ENCODE measurements at regions not wholly inside any gene's neighbourhood (a gene's known extent, or its start where the extent isn't known, plus 50 kb on each side); places are given as distances from the start of the nearest gene placed in this dataset.

GRCh38 chr1:147377263-147378246, 135.1 kb downstream of the CHD1L start:
- Mint-ChIP-seq H3K4me3 (no peak overlapping the region), H3K27me3 (peaks cover 25% of the 10 kb centered on the region), H3K4me1 (ENCODE audit: low read depth) (no peaks in the 10 kb centered on the region), H3K9me3 (peaks cover 2% of the 10 kb centered on the region), H3K27ac (no peak overlapping the region), H3K36me3 (ENCODE audit: low read depth) (no peaks in the 10 kb centered on the region)
- Histone ChIP-seq H3K36me3 (ENCODE audit: insufficient read depth, low read length) (no peaks in the 10 kb centered on the region), H3K4me1 (ENCODE audit: insufficient read depth, low read length) (no peaks in the 10 kb centered on the region), H3K9me3 (ENCODE audit: control insufficient read depth in 1 of 2, insufficient read depth in 1 of 2, low read length in 2 of 2) (peaks cover 0 to 3% of the 10 kb centered on the region in 2 experiments), H3K27me3 (ENCODE audit: control insufficient read depth in 1 of 2, insufficient read depth in 2 of 2, low read length in 2 of 2) (no peaks in the 10 kb centered on the region), H3K4me3 (ENCODE audit: low read length) (no peak overlapping the region), H3K27ac (ENCODE audit: low read depth in 1 of 2, low read length in 2 of 2) (no peak overlapping the region)
- POLR2A ChIA-PET = interaction anchor here (0.6 kb wide), 1 partner anchor 56 kb away, joined by 3 read pairs; no protein-coding TSS in a partner anchor
- ATAC-seq (ENCODE audit: poor library complexity) = no peak
- DNase-seq = no peak
- CTCF ChIA-PET = interaction anchor here (1.4 kb wide), 1 partner anchor 14 kb away, joined by 3 read pairs; no protein-coding TSS in a partner anchor
- TF ChIP-seq, protein P1, sequence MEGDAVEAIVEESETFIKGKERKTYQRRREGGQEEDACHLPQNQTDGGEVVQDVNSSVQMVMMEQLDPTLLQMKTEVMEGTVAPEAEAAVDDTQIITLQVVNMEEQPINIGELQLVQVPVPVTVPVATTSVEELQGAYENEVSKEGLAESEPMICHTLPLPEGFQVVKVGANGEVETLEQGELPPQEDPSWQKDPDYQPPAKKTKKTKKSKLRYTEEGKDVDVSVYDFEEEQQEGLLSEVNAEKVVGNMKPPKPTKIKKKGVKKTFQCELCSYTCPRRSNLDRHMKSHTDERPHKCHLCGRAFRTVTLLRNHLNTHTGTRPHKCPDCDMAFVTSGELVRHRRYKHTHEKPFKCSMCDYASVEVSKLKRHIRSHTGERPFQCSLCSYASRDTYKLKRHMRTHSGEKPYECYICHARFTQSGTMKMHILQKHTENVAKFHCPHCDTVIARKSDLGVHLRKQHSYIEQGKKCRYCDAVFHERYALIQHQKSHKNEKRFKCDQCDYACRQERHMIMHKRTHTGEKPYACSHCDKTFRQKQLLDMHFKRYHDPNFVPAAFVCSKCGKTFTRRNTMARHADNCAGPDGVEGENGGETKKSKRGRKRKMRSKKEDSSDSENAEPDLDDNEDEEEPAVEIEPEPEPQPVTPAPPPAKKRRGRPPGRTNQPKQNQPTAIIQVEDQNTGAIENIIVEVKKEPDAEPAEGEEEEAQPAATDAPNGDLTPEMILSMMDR (IDR thresholded peaks at IDR 0.05) = no peak
- intact Hi-C loops (cut with DNase I, micrococcal nuclease) = no loop called here

DNA sequence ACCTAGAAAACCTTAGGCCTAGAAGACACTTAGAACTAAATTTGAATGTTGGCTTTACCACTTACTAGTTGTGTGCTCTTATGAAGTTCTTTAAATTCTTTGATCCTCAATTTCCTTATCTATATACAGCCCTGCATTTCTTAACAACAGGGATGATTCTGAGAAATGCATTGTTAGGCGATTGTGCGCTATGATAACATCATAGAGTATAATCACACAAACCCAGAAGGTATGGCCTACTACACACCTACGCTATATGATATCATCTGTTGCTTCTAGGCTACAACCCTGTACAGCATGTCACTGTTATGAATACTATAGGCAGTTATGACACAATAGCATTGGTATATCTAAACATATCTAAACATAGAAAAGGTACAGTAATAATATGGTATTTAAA, 137.4 kb downstream of the CHD1L start:
- no peaks in the 10 kb centered on the region for H3K4me1 Mint-ChIP-seq (ENCODE audit: low read depth)

GRCh38 chr1:147384804-147385203, 142.3 kb downstream of the CHD1L start:
- intact Hi-C loops (cut with DNase I, micrococcal nuclease) = no loop called here
- DNase-seq (no peak), ATAC-seq (ENCODE audit: poor library complexity) (no peak)
- Mint-ChIP-seq H3K4me3 (no peak overlapping the region), H3K27ac (no peak overlapping the region), H3K9me3 (no peaks in the 10 kb centered on the region), H3K4me1 (ENCODE audit: low read depth) (no peaks in the 10 kb centered on the region), H3K36me3 (ENCODE audit: low read depth) (no peaks in the 10 kb centered on the region), H3K27me3 (peaks cover 2% of the 10 kb centered on the region)
- ChIA-PET POLR2A (no interaction called here), CTCF (no interaction called here)
- H3K4me3 ChIP-seq (ENCODE audit: low read length) = no peak overlapping the region
- H3K27me3 ChIP-seq (ENCODE audit: control insufficient read depth in 1 of 2, insufficient read depth in 2 of 2, low read length in 2 of 2) = peaks cover 0 to 14% of the 10 kb centered on the region in 2 experiments
- H3K27ac ChIP-seq (ENCODE audit: low read depth in 1 of 2, low read length in 2 of 2) = no peak overlapping the region
- no peaks in the 10 kb centered on the region for H3K4me1 ChIP-seq (ENCODE audit: insufficient read depth, low read length)
- no peaks in the 10 kb centered on the region for H3K36me3 ChIP-seq (ENCODE audit: insufficient read depth, low read length)
- H3K9me3 ChIP-seq (ENCODE audit: control insufficient read depth in 1 of 2, insufficient read depth in 1 of 2, low read length in 2 of 2) = no peaks in the 10 kb centered on the region
- TF ChIP-seq, protein P1 (IDR thresholded peaks at IDR 0.05) = no peak

More for the DNA sequence above, 137.4 kb downstream of the CHD1L start:
- Histone ChIP-seq H3K9me3 (ENCODE audit: control insufficient read depth in 1 of 2, insufficient read depth in 1 of 2, low read length in 2 of 2) (peaks cover 0 to 3% of the 10 kb centered on the region in 2 experiments), H3K4me1 (ENCODE audit: insufficient read depth, low read length) (no peaks in the 10 kb centered on the region), H3K27me3 (ENCODE audit: control insufficient read depth in 1 of 2, insufficient read depth in 2 of 2, low read length in 2 of 2) (no peaks in the 10 kb centered on the region), H3K4me3 (ENCODE audit: low read length) (no peak overlapping the region), H3K27ac (ENCODE audit: low read depth in 1 of 2, low read length in 2 of 2) (no peak overlapping the region), H3K36me3 (ENCODE audit: insufficient read depth, low read length) (no peaks in the 10 kb centered on the region)
- ATAC-seq (ENCODE audit: poor library complexity) (no peak), DNase-seq (no peak)
- ChIA-PET POLR2A (no interaction called here), CTCF (interaction anchor here (1.0 kb wide), 1 partner anchor 10 kb away, joined by 4 read pairs; no protein-coding TSS in a partner anchor)
- H3K27ac Mint-ChIP-seq = no peak overlapping the region
- no peaks in the 10 kb centered on the region for H3K9me3 Mint-ChIP-seq
- no peaks in the 10 kb centered on the region for H3K36me3 Mint-ChIP-seq (ENCODE audit: low read depth)
- peaks cover 12% of the 10 kb centered on the region for H3K27me3 Mint-ChIP-seq
- intact Hi-C loops (cut with DNase I, micrococcal nuclease) = no loop called here
- TF ChIP-seq, protein P1 (IDR thresholded peaks at IDR 0.05) = no peak
- no peak overlapping the region for H3K4me3 Mint-ChIP-seq

All from CD4-positive, alpha-beta T cell (primary cell).